SK-N-SH (cell line): ENCODE measurements at regions not wholly inside any gene's neighbourhood (a gene's known extent, or its start where the extent isn't known, plus 50 kb on each side); places are given as distances from the start of the nearest gene placed in this dataset.

ENCODE experiments used
- GABPA ChIP-seq: IDR thresholded peaks from 2 replicates; pipeline ENCODE4 v1.4.0; 2012; ENCODE audit warnings: low read depth, mild to moderate bottlenecking
- TF ChIP-seq, protein P1 (sequence below): fragments of 200-600 bp; sonication (generic); IDR thresholded peaks from 2 replicates; pipeline ENCODE4 v1.6.1; 2017; ENCODE audit warnings: antibody characterized with exemption, mild to moderate bottlenecking, moderate library complexity

GRCh38 chr9:36501727-36502126 lies 71.0 kb upstream of the MELK start:
- TF ChIP-seq, protein P1, sequence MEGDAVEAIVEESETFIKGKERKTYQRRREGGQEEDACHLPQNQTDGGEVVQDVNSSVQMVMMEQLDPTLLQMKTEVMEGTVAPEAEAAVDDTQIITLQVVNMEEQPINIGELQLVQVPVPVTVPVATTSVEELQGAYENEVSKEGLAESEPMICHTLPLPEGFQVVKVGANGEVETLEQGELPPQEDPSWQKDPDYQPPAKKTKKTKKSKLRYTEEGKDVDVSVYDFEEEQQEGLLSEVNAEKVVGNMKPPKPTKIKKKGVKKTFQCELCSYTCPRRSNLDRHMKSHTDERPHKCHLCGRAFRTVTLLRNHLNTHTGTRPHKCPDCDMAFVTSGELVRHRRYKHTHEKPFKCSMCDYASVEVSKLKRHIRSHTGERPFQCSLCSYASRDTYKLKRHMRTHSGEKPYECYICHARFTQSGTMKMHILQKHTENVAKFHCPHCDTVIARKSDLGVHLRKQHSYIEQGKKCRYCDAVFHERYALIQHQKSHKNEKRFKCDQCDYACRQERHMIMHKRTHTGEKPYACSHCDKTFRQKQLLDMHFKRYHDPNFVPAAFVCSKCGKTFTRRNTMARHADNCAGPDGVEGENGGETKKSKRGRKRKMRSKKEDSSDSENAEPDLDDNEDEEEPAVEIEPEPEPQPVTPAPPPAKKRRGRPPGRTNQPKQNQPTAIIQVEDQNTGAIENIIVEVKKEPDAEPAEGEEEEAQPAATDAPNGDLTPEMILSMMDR, result no peak
- no peak for TF ChIP-seq GABPA
